ENCODE measurements at regions not wholly inside any gene's neighbourhood (a gene's known extent, or its start where the extent isn't known, plus 50 kb on each side); places are given as distances from the start of the nearest gene placed in this dataset.

GRCh38 chr10:33955676-33956075 is 621.2 kb upstream of the NRP1 start (continued):
- TF ChIP-seq, protein P1, sequence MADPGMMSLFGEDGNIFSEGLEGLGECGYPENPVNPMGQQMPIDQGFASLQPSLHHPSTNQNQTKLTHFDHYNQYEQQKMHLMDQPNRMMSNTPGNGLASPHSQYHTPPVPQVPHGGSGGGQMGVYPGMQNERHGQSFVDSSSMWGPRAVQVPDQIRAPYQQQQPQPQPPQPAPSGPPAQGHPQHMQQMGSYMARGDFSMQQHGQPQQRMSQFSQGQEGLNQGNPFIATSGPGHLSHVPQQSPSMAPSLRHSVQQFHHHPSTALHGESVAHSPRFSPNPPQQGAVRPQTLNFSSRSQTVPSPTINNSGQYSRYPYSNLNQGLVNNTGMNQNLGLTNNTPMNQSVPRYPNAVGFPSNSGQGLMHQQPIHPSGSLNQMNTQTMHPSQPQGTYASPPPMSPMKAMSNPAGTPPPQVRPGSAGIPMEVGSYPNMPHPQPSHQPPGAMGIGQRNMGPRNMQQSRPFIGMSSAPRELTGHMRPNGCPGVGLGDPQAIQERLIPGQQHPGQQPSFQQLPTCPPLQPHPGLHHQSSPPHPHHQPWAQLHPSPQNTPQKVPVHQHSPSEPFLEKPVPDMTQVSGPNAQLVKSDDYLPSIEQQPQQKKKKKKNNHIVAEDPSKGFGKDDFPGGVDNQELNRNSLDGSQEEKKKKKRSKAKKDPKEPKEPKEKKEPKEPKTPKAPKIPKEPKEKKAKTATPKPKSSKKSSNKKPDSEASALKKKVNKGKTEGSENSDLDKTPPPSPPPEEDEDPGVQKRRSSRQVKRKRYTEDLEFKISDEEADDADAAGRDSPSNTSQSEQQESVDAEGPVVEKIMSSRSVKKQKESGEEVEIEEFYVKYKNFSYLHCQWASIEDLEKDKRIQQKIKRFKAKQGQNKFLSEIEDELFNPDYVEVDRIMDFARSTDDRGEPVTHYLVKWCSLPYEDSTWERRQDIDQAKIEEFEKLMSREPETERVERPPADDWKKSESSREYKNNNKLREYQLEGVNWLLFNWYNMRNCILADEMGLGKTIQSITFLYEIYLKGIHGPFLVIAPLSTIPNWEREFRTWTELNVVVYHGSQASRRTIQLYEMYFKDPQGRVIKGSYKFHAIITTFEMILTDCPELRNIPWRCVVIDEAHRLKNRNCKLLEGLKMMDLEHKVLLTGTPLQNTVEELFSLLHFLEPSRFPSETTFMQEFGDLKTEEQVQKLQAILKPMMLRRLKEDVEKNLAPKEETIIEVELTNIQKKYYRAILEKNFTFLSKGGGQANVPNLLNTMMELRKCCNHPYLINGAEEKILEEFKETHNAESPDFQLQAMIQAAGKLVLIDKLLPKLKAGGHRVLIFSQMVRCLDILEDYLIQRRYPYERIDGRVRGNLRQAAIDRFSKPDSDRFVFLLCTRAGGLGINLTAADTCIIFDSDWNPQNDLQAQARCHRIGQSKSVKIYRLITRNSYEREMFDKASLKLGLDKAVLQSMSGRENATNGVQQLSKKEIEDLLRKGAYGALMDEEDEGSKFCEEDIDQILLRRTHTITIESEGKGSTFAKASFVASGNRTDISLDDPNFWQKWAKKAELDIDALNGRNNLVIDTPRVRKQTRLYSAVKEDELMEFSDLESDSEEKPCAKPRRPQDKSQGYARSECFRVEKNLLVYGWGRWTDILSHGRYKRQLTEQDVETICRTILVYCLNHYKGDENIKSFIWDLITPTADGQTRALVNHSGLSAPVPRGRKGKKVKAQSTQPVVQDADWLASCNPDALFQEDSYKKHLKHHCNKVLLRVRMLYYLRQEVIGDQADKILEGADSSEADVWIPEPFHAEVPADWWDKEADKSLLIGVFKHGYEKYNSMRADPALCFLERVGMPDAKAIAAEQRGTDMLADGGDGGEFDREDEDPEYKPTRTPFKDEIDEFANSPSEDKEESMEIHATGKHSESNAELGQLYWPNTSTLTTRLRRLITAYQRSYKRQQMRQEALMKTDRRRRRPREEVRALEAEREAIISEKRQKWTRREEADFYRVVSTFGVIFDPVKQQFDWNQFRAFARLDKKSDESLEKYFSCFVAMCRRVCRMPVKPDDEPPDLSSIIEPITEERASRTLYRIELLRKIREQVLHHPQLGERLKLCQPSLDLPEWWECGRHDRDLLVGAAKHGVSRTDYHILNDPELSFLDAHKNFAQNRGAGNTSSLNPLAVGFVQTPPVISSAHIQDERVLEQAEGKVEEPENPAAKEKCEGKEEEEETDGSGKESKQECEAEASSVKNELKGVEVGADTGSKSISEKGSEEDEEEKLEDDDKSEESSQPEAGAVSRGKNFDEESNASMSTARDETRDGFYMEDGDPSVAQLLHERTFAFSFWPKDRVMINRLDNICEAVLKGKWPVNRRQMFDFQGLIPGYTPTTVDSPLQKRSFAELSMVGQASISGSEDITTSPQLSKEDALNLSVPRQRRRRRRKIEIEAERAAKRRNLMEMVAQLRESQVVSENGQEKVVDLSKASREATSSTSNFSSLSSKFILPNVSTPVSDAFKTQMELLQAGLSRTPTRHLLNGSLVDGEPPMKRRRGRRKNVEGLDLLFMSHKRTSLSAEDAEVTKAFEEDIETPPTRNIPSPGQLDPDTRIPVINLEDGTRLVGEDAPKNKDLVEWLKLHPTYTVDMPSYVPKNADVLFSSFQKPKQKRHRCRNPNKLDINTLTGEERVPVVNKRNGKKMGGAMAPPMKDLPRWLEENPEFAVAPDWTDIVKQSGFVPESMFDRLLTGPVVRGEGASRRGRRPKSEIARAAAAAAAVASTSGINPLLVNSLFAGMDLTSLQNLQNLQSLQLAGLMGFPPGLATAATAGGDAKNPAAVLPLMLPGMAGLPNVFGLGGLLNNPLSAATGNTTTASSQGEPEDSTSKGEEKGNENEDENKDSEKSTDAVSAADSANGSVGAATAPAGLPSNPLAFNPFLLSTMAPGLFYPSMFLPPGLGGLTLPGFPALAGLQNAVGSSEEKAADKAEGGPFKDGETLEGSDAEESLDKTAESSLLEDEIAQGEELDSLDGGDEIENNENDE (IDR thresholded peaks at IDR 0.05; ENCODE audit: insufficient replicate concordance, low read length), result no peak

All from H1 (cell line).